ENCODE measurements at regions not wholly inside any gene's neighbourhood (a gene's known extent, or its start where the extent isn't known, plus 50 kb on each side); places are given as distances from the start of the nearest gene placed in this dataset.

DNA sequence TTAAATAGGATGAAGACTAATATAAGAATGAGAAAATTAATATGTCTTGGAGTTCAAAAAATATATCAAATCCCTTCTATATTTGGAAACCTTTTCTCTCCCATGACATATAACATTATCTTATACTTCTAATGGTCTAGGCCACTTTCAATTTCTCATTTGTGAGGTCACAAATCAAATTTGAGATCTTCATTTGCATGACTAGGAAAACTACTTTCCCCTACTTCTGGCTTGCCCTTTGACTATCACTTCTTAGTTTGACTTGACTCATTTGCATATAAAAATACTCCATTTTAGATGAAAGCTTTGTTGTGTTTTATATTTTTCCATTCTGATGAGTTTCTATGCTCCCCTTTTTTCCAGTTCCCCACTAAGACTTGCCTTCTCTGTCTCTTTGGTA, 598.6 kb upstream of the TBL1XR1 start:
- Histone ChIP-seq H3K4me2 (ENCODE audit: insufficient read depth in 1 of 2, low read depth in 2 of 2, low read length in 2 of 2) (no peak overlapping the region), H2BK20ac (ENCODE audit: low read length) (no peak overlapping the region), H3K18ac (ENCODE audit: extremely low read depth, low read length) (no peak overlapping the region), H4K8ac (ENCODE audit: extremely low read depth, insufficient read depth, low read length) (no peak overlapping the region), H3K36me3 (ENCODE audit: control insufficient read depth in 2 of 4, insufficient read depth in 4 of 4, low read length in 3 of 4) (no peaks in the 10 kb centered on the region), H2BK120ac (replicated peaks; ENCODE audit: low read depth, low read length) (no peak overlapping the region), H3K9me3 (ENCODE audit: insufficient read depth in 2 of 2, low read depth in 1 of 2, low read length in 1 of 2) (no peaks in the 10 kb centered on the region), H3K23me2 (ENCODE audit: low read depth, low read length) (no peaks in the 10 kb centered on the region), H2BK5ac (ENCODE audit: low read depth, low read length) (no peak overlapping the region), H3K27me3 (replicated peaks in 1 of 4; ENCODE audit: control insufficient read depth in 3 of 4, extremely low read depth in 1 of 4, insufficient read depth in 3 of 4, low read length in 3 of 4) (no peaks in the 10 kb centered on the region), H3K14ac (ENCODE audit: insufficient read length) (no peak overlapping the region), H3K4me3 (ENCODE audit: extremely low read depth in 1 of 4, insufficient read depth in 2 of 4, low read depth in 3 of 4, low read length in 4 of 4) (no peak overlapping the region), H3K79me1 (ENCODE audit: low read depth, low read length) (no peaks in the 10 kb centered on the region), H4K91ac (replicated peaks; ENCODE audit: insufficient read length, low read length) (no peak overlapping the region), H2AFZ (ENCODE audit: low read length) (0 out of 2 replicates have a peak overlapping the region, but pooled peaks have one; percentile 37), H4K20me1 (replicated peaks in 1 of 2; ENCODE audit: control insufficient read depth in 1 of 2, insufficient read depth in 2 of 2, low read length in 2 of 2) (no peaks in the 10 kb centered on the region), H3K23ac (ENCODE audit: insufficient read length) (no peak overlapping the region), H3K27ac (ENCODE audit: low read depth, low read length) (no peak overlapping the region), H4K5ac (ENCODE audit: insufficient read length, low read depth, low read length) (no peak overlapping the region), H3K4ac (replicated peaks; ENCODE audit: insufficient read length, low read depth, low read length) (no peak overlapping the region), H2AK5ac (ENCODE audit: low read depth, low read length) (no peak overlapping the region), H3K79me2 (ENCODE audit: control insufficient read depth in 1 of 2, insufficient read depth in 2 of 2, low read length in 2 of 2) (no peaks in the 10 kb centered on the region), H3K4me1 (replicated peaks in 1 of 4; ENCODE audit: control insufficient read depth in 3 of 4, insufficient read depth in 4 of 4, low read length in 3 of 4) (peaks cover 0 to 4% (median 0%) of the 10 kb centered on the region in 4 experiments; a peak in 1 of 7 replicates), H2BK12ac (ENCODE audit: low read depth, low read length) (no peak overlapping the region), H3K56ac (replicated peaks; ENCODE audit: insufficient read length, low read depth, low read length) (no peak overlapping the region), H3K9ac (replicated peaks in 1 of 4; ENCODE audit: extremely low read depth in 1 of 4, low read depth in 3 of 4, low read length in 3 of 4) (no peak overlapping the region), H2BK15ac (ENCODE audit: low read length) (no peak overlapping the region)
- TF ChIP-seq CEBPB (IDR thresholded peaks at IDR 0.05; ENCODE audit: low read depth, low read length), result no peak
- TF ChIP-seq, protein P1, sequence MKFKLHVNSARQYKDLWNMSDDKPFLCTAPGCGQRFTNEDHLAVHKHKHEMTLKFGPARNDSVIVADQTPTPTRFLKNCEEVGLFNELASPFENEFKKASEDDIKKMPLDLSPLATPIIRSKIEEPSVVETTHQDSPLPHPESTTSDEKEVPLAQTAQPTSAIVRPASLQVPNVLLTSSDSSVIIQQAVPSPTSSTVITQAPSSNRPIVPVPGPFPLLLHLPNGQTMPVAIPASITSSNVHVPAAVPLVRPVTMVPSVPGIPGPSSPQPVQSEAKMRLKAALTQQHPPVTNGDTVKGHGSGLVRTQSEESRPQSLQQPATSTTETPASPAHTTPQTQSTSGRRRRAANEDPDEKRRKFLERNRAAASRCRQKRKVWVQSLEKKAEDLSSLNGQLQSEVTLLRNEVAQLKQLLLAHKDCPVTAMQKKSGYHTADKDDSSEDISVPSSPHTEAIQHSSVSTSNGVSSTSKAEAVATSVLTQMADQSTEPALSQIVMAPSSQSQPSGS (IDR thresholded peaks at IDR 0.05; ENCODE audit: low read length), result no peak
- no peak for TF ChIP-seq CHD2 (IDR thresholded peaks at IDR 0.05; ENCODE audit: low read length)
- TF ChIP-seq TEAD4 (IDR thresholded peaks at IDR 0.05; ENCODE audit: low read depth, low read length), result no peak
- no peak for TF ChIP-seq SIN3A (conservative IDR thresholded peaks at IDR 0.05 in 1 of 2, IDR thresholded peaks at IDR 0.05 in 1 of 2; ENCODE audit: low read depth in 1 of 2, low read length in 2 of 2)
- TF ChIP-seq EZH2 (IDR thresholded peaks at IDR 0.05; ENCODE audit: low read depth, low read length, severe bottlenecking), result no peak
- TF ChIP-seq RXRA (IDR thresholded peaks at IDR 0.05; ENCODE audit: insufficient read depth, low read depth, low read length), result no peak
- TF ChIP-seq JUND (IDR thresholded peaks at IDR 0.05; ENCODE audit: low read length), result no peak
- no peak for TF ChIP-seq EGR1 (IDR thresholded peaks at IDR 0.05; ENCODE audit: borderline replicate concordance, low read depth, low read length)
- TF ChIP-seq SP2 (IDR thresholded peaks at IDR 0.05; ENCODE audit: low read length), result no peak
- no peak for TF ChIP-seq TAF1 (IDR thresholded peaks at IDR 0.05; ENCODE audit: low read depth, low read length)
- FAIRE-seq (no peak), DNase-seq (ENCODE audit: low read depth in 1 of 2, low spot score in 2 of 2) (no peak)
- ChIA-PET POLR2A (ENCODE audit: partially characterized antibody) (no interaction called here), CTCF (ENCODE audit: partially characterized antibody) (no interaction called here)
